Activated naive CD8-positive, alpha-beta T cell (primary cell): ENCODE measurements at regions not wholly inside any gene's neighbourhood (a gene's known extent, or its start where the extent isn't known, plus 50 kb on each side); places are given as distances from the start of the nearest gene placed in this dataset.
A peak's percentile ranks its signal among the peaks of the same experiment; 100 is the strongest.

Experiments used
- H3K27ac Mint-ChIP-seq: one replicate; pipeline ENCODE4 v1.8.0; 2021; ENCODE audit warnings: mixed read lengths
- H3K27me3 Mint-ChIP-seq: one replicate; pipeline ENCODE4 v1.8.0; 2021; ENCODE audit warnings: mixed read lengths
- H3K36me3 Mint-ChIP-seq: one replicate; pipeline ENCODE4 v1.8.0; 2021; ENCODE audit warnings: mixed read lengths
- H3K4me1 Mint-ChIP-seq: one replicate; pipeline ENCODE4 v1.8.0; 2021; ENCODE audit warnings: low read depth, mixed read lengths
- H3K4me3 Mint-ChIP-seq: one replicate; pipeline ENCODE4 v1.8.0; 2021; ENCODE audit warnings: mild to moderate bottlenecking, mixed read lengths
- H3K9me3 Mint-ChIP-seq: one replicate; pipeline ENCODE4 v1.8.0; 2021; ENCODE audit warnings: low read depth, mixed read lengths

GRCh38 chr21:38660333-38661196, 145.2 kb upstream of the ETS2 start:
- Mint-ChIP-seq H3K27me3 (peaks cover 37% of the 10 kb centered on the region), H3K36me3 (no peaks in the 10 kb centered on the region), H3K4me3 (peak overlapping the region; percentile 71), H3K9me3 (no peaks in the 10 kb centered on the region), H3K27ac (no peak overlapping the region), H3K4me1 (peaks cover 11% of the 10 kb centered on the region)

- Mint-ChIP-seq H3K27ac (no peak overlapping the region), H3K9me3 (no peaks in the 10 kb centered on the region), H3K36me3 (no peaks in the 10 kb centered on the region), H3K4me3 (peak overlapping the region; percentile 71), H3K27me3 (peaks cover 37% of the 10 kb centered on the region), H3K4me1 (peaks cover 11% of the 10 kb centered on the region)
Measured at GRCh38 chr21:38661197-38661871, 144.4 kb upstream of the ETS2 start.

GRCh38 chr21:38661889-38662568, 143.7 kb upstream of the ETS2 start:
- Mint-ChIP-seq H3K36me3 (no peaks in the 10 kb centered on the region), H3K27ac (no peak overlapping the region), H3K27me3 (peaks cover 32% of the 10 kb centered on the region), H3K9me3 (no peaks in the 10 kb centered on the region), H3K4me1 (peaks cover 11% of the 10 kb centered on the region), H3K4me3 (peak overlapping the region; percentile 71)

- Mint-ChIP-seq H3K4me1 (peaks cover 11% of the 10 kb centered on the region), H3K36me3 (no peaks in the 10 kb centered on the region), H3K27ac (no peak overlapping the region), H3K4me3 (no peak overlapping the region), H3K9me3 (no peaks in the 10 kb centered on the region), H3K27me3 (peaks cover 30% of the 10 kb centered on the region)
Measured at GRCh38 chr21:38663282-38663681, 142.4 kb upstream of the ETS2 start.

GRCh38 chr21:38664315-38664714, 141.4 kb upstream of the ETS2 start:
- Mint-ChIP-seq H3K27me3 (peaks cover 27% of the 10 kb centered on the region), H3K9me3 (no peaks in the 10 kb centered on the region), H3K4me1 (peaks cover 11% of the 10 kb centered on the region), H3K27ac (no peak overlapping the region), H3K4me3 (no peak overlapping the region), H3K36me3 (no peaks in the 10 kb centered on the region)

GRCh38 chr21:38664841-38665240, 140.9 kb upstream of the ETS2 start:
- H3K4me1 Mint-ChIP-seq, result peaks cover 9% of the 10 kb centered on the region
- H3K27ac Mint-ChIP-seq, result no peak overlapping the region
- peaks cover 22% of the 10 kb centered on the region for H3K27me3 Mint-ChIP-seq
- H3K9me3 Mint-ChIP-seq, result no peaks in the 10 kb centered on the region
- no peak overlapping the region for H3K4me3 Mint-ChIP-seq
- no peaks in the 10 kb centered on the region for H3K36me3 Mint-ChIP-seq

- Mint-ChIP-seq H3K9me3 (no peaks in the 10 kb centered on the region), H3K4me1 (no peaks in the 10 kb centered on the region), H3K36me3 (no peaks in the 10 kb centered on the region), H3K4me3 (no peak overlapping the region), H3K27me3 (peaks cover 16% of the 10 kb centered on the region), H3K27ac (no peak overlapping the region)
Measured at GRCh38 chr21:38667291-38667870, 138.3 kb upstream of the ETS2 start.

GRCh38 chr21:38668067-38668466, 137.7 kb upstream of the ETS2 start:
- Mint-ChIP-seq H3K4me1 (no peaks in the 10 kb centered on the region), H3K36me3 (no peaks in the 10 kb centered on the region), H3K4me3 (no peak overlapping the region), H3K27me3 (peaks cover 13% of the 10 kb centered on the region), H3K9me3 (no peaks in the 10 kb centered on the region), H3K27ac (no peak overlapping the region)

- Mint-ChIP-seq H3K27me3 (peaks cover 11% of the 10 kb centered on the region), H3K4me3 (no peak overlapping the region), H3K9me3 (no peaks in the 10 kb centered on the region), H3K4me1 (no peaks in the 10 kb centered on the region), H3K36me3 (no peaks in the 10 kb centered on the region), H3K27ac (no peak overlapping the region)
Measured at GRCh38 chr21:38668541-38668940, 137.2 kb upstream of the ETS2 start.

GRCh38 chr21:38669186-38669585, 136.5 kb upstream of the ETS2 start:
- Mint-ChIP-seq H3K27ac (no peak overlapping the region), H3K27me3 (peaks cover 11% of the 10 kb centered on the region), H3K4me3 (no peak overlapping the region), H3K36me3 (no peaks in the 10 kb centered on the region), H3K9me3 (no peaks in the 10 kb centered on the region), H3K4me1 (no peaks in the 10 kb centered on the region)

GRCh38 chr21:38670861-38671260, 134.9 kb upstream of the ETS2 start:
- H3K4me1 Mint-ChIP-seq, result no peaks in the 10 kb centered on the region
- H3K27me3 Mint-ChIP-seq, result peaks cover 6% of the 10 kb centered on the region
- H3K27ac Mint-ChIP-seq, result no peak overlapping the region
- no peaks in the 10 kb centered on the region for H3K9me3 Mint-ChIP-seq
- no peaks in the 10 kb centered on the region for H3K36me3 Mint-ChIP-seq
- H3K4me3 Mint-ChIP-seq, result no peak overlapping the region

- Mint-ChIP-seq H3K9me3 (no peaks in the 10 kb centered on the region), H3K36me3 (no peaks in the 10 kb centered on the region), H3K27ac (peak overlapping the region; percentile 41), H3K27me3 (peaks cover 9% of the 10 kb centered on the region), H3K4me3 (no peak overlapping the region), H3K4me1 (no peaks in the 10 kb centered on the region)
Measured at GRCh38 chr21:38671773-38672172, 134.0 kb upstream of the ETS2 start.

- no peaks in the 10 kb centered on the region for H3K4me1 Mint-ChIP-seq
- H3K4me3 Mint-ChIP-seq, result no peak overlapping the region
- H3K27me3 Mint-ChIP-seq, result peaks cover 5% of the 10 kb centered on the region
- H3K9me3 Mint-ChIP-seq, result no peaks in the 10 kb centered on the region
- H3K27ac Mint-ChIP-seq, result no peak overlapping the region
- peaks cover 2% of the 10 kb centered on the region for H3K36me3 Mint-ChIP-seq
Measured at GRCh38 chr21:38675182-38675824, 130.4 kb upstream of the ETS2 start.

- Mint-ChIP-seq H3K4me1 (no peaks in the 10 kb centered on the region), H3K4me3 (no peak overlapping the region), H3K36me3 (peaks cover 2% of the 10 kb centered on the region), H3K9me3 (no peaks in the 10 kb centered on the region), H3K27me3 (peaks cover 8% of the 10 kb centered on the region), H3K27ac (no peak overlapping the region)
Measured at GRCh38 chr21:38678827-38679226, 126.9 kb upstream of the ETS2 start.
